ENCODE measurements at regions not wholly inside any gene's neighbourhood (a gene's known extent, or its start where the extent isn't known, plus 50 kb on each side); places are given as distances from the start of the nearest gene placed in this dataset.

- no peak overlapping the region for H3K4me3 ChIP-seq
- no peaks in the 10 kb centered on the region for H3K27me3 ChIP-seq (ENCODE audit: low read depth)
- no peaks in the 10 kb centered on the region for H3K9me3 ChIP-seq
- H3K4me1 ChIP-seq = no peaks in the 10 kb centered on the region
- in situ Hi-C loops (cut with MboI; ENCODE audit: low sequenced_read_pairs) = no loop called here
- no peaks in the 10 kb centered on the region for H3K36me3 ChIP-seq (replicated peaks)
- no peak for DNase-seq (ENCODE audit: low spot score in 2 of 2)
These were observed 139.8 kb upstream of the RET start for GRCh38 chr10:42937048-42937447.

- no peak for DNase-seq (ENCODE audit: low spot score in 2 of 2)
- no peaks in the 10 kb centered on the region for H3K9me3 ChIP-seq
- no peak overlapping the region for H3K4me3 ChIP-seq
- no peaks in the 10 kb centered on the region for H3K4me1 ChIP-seq
- in situ Hi-C loops (cut with MboI; ENCODE audit: low sequenced_read_pairs) = no loop called here
- no peaks in the 10 kb centered on the region for H3K36me3 ChIP-seq (replicated peaks)
- no peaks in the 10 kb centered on the region for H3K27me3 ChIP-seq (ENCODE audit: low read depth)
These were observed 139.2 kb upstream of the RET start for GRCh38 chr10:42937649-42938180.

GRCh38 chr10:42938351-42938750 lies 138.5 kb upstream of the RET start:
- DNase-seq (ENCODE audit: low spot score in 2 of 2) = no peak
- H3K4me3 ChIP-seq = no peak overlapping the region
- H3K9me3 ChIP-seq = no peaks in the 10 kb centered on the region
- H3K4me1 ChIP-seq = no peaks in the 10 kb centered on the region
- in situ Hi-C loops (cut with MboI; ENCODE audit: low sequenced_read_pairs) = no loop called here
- no peaks in the 10 kb centered on the region for H3K36me3 ChIP-seq (replicated peaks)
- H3K27me3 ChIP-seq (ENCODE audit: low read depth) = no peaks in the 10 kb centered on the region

- H3K9me3 ChIP-seq = no peaks in the 10 kb centered on the region
- DNase-seq (ENCODE audit: low spot score in 2 of 2) = no peak
- H3K36me3 ChIP-seq (replicated peaks) = no peaks in the 10 kb centered on the region
- in situ Hi-C loops (cut with MboI; ENCODE audit: low sequenced_read_pairs) = no loop called here
- H3K27me3 ChIP-seq (ENCODE audit: low read depth) = no peaks in the 10 kb centered on the region
- H3K4me1 ChIP-seq = no peaks in the 10 kb centered on the region
- H3K4me3 ChIP-seq = no peak overlapping the region
These were observed 137.6 kb upstream of the RET start for GRCh38 chr10:42939237-42939636.

GRCh38 chr10:42939685-42940366 lies 137.0 kb upstream of the RET start:
- Histone ChIP-seq H3K4me1 (no peaks in the 10 kb centered on the region), H3K36me3 (replicated peaks) (no peaks in the 10 kb centered on the region), H3K4me3 (no peak overlapping the region), H3K27me3 (ENCODE audit: low read depth) (no peaks in the 10 kb centered on the region), H3K9me3 (no peaks in the 10 kb centered on the region)
- DNase-seq (ENCODE audit: low spot score in 2 of 2) = no peak
- in situ Hi-C loops (cut with MboI; ENCODE audit: low sequenced_read_pairs) = no loop called here

- Histone ChIP-seq H3K9me3 (no peaks in the 10 kb centered on the region), H3K27me3 (ENCODE audit: low read depth) (no peaks in the 10 kb centered on the region), H3K4me1 (no peaks in the 10 kb centered on the region), H3K36me3 (replicated peaks) (no peaks in the 10 kb centered on the region), H3K4me3 (no peak overlapping the region)
- in situ Hi-C loops (cut with MboI; ENCODE audit: low sequenced_read_pairs) = no loop called here
- no peak for DNase-seq (ENCODE audit: low spot score in 2 of 2)
These were observed 136.2 kb upstream of the RET start for GRCh38 chr10:42940487-42941294.

- Histone ChIP-seq H3K36me3 (replicated peaks) (no peaks in the 10 kb centered on the region), H3K4me1 (no peaks in the 10 kb centered on the region), H3K4me3 (no peak overlapping the region), H3K9me3 (no peaks in the 10 kb centered on the region), H3K27me3 (ENCODE audit: low read depth) (no peaks in the 10 kb centered on the region)
- no peak for DNase-seq (ENCODE audit: low spot score in 2 of 2)
- in situ Hi-C loops (cut with MboI; ENCODE audit: low sequenced_read_pairs) = no loop called here
These were observed 135.6 kb upstream of the RET start for GRCh38 chr10:42941295-42941644.

- H3K4me3 ChIP-seq = no peak overlapping the region
- H3K27me3 ChIP-seq (ENCODE audit: low read depth) = no peaks in the 10 kb centered on the region
- no peaks in the 10 kb centered on the region for H3K4me1 ChIP-seq
- no peaks in the 10 kb centered on the region for H3K36me3 ChIP-seq (replicated peaks)
- DNase-seq (ENCODE audit: low spot score in 2 of 2) = no peak
- no peaks in the 10 kb centered on the region for H3K9me3 ChIP-seq
- in situ Hi-C loops (cut with MboI; ENCODE audit: low sequenced_read_pairs) = no loop called here
These were observed 135.1 kb upstream of the RET start for GRCh38 chr10:42941790-42942189.

- no peaks in the 10 kb centered on the region for H3K27me3 ChIP-seq (ENCODE audit: low read depth)
- DNase-seq (ENCODE audit: low spot score in 2 of 2) = no peak
- H3K36me3 ChIP-seq (replicated peaks) = no peaks in the 10 kb centered on the region
- no peaks in the 10 kb centered on the region for H3K9me3 ChIP-seq
- H3K4me1 ChIP-seq = no peaks in the 10 kb centered on the region
- H3K4me3 ChIP-seq = no peak overlapping the region
- in situ Hi-C loops (cut with MboI; ENCODE audit: low sequenced_read_pairs) = no loop called here
These were observed 134.5 kb upstream of the RET start for GRCh38 chr10:42942279-42942950.

- DNase-seq (ENCODE audit: low spot score in 2 of 2) = no peak
- in situ Hi-C loops (cut with MboI; ENCODE audit: low sequenced_read_pairs) = no loop called here
- H3K27me3 ChIP-seq (ENCODE audit: low read depth) = no peaks in the 10 kb centered on the region
These were observed 133.6 kb upstream of the RET start for GRCh38 chr10:42943025-42943818.

GRCh38 chr10:42948040-42948439 lies 128.8 kb upstream of the RET start:
- H3K4me3 ChIP-seq = no peak overlapping the region
- H3K27me3 ChIP-seq (ENCODE audit: low read depth) = no peaks in the 10 kb centered on the region
- H3K4me1 ChIP-seq = no peaks in the 10 kb centered on the region
- no peaks in the 10 kb centered on the region for H3K36me3 ChIP-seq (replicated peaks)
- DNase-seq (ENCODE audit: low spot score in 2 of 2) = no peak
- in situ Hi-C loops (cut with MboI; ENCODE audit: low sequenced_read_pairs) = no loop called here
- H3K9me3 ChIP-seq = no peaks in the 10 kb centered on the region

More at GRCh38 chr10:42943025-42943818, 133.6 kb upstream of the RET start:
- no peak overlapping the region for H3K4me3 ChIP-seq
- no peaks in the 10 kb centered on the region for H3K4me1 ChIP-seq
- no peaks in the 10 kb centered on the region for H3K9me3 ChIP-seq
- no peaks in the 10 kb centered on the region for H3K36me3 ChIP-seq (replicated peaks)

GRCh38 chr10:42949287-42949686 lies 127.6 kb upstream of the RET start:
- in situ Hi-C loops (cut with MboI; ENCODE audit: low sequenced_read_pairs) = no loop called here
- Histone ChIP-seq H3K36me3 (replicated peaks) (no peaks in the 10 kb centered on the region), H3K27me3 (ENCODE audit: low read depth) (no peaks in the 10 kb centered on the region), H3K4me3 (no peak overlapping the region), H3K4me1 (no peaks in the 10 kb centered on the region), H3K9me3 (no peaks in the 10 kb centered on the region)
- no peak for DNase-seq (ENCODE audit: low spot score in 2 of 2)

GRCh38 chr10:42950606-42951485 lies 126.0 kb upstream of the RET start:
- no peaks in the 10 kb centered on the region for H3K27me3 ChIP-seq (ENCODE audit: low read depth)
- no peaks in the 10 kb centered on the region for H3K9me3 ChIP-seq
- H3K4me1 ChIP-seq = no peaks in the 10 kb centered on the region
- no peaks in the 10 kb centered on the region for H3K36me3 ChIP-seq (replicated peaks)
- DNase-seq (ENCODE audit: low spot score in 2 of 2) = no peak
- in situ Hi-C loops (cut with MboI; ENCODE audit: low sequenced_read_pairs) = no loop called here
- H3K4me3 ChIP-seq = no peak overlapping the region

Measured in HAP-1 (cell line).